BLaER1 treated with 17β-estradiol and CSF1 and Interleukin-3, amounts not matched to agents 10 nM and 100 nM (cell line): ENCODE measurements at regions not wholly inside any gene's neighbourhood (a gene's known extent, or its start where the extent isn't known, plus 50 kb on each side); places are given as distances from the start of the nearest gene placed in this dataset.

Experiments
- H3K27ac ChIP-seq, 11 experiments: shearing (Covaris generic); formaldehyde crosslinking; 2 replicates each; pipeline ENCODE4 v1.8.1; 2022
- H3K27me3 ChIP-seq, 11 experiments: shearing (Covaris generic); formaldehyde crosslinking; 2 replicates each; pipeline ENCODE4 v1.8.1; 2022
- H3K36me3 ChIP-seq, 11 experiments: shearing (Covaris generic); formaldehyde crosslinking; 2 replicates each; pipeline ENCODE4 v1.8.1; 2022
- H3K4me1 ChIP-seq, 10 experiments: shearing (Covaris generic); formaldehyde crosslinking; 2 replicates each; pipeline ENCODE4 v1.8.1; 2022
- H3K4me2 ChIP-seq, 11 experiments: shearing (Covaris generic); formaldehyde crosslinking; 2 replicates each; pipeline ENCODE4 v1.8.1; 2022
- H3K4me3 ChIP-seq, 10 experiments: shearing (Covaris generic); formaldehyde crosslinking; 2 replicates each; pipeline ENCODE4 v1.8.1; 2022
- H3K9ac ChIP-seq, 11 experiments: shearing (Covaris generic); formaldehyde crosslinking; 2 replicates each; pipeline ENCODE4 v1.8.1; 2022
- H3K9me3 ChIP-seq, 11 experiments: shearing (Covaris generic); formaldehyde crosslinking; replicated peaks in 1 of 11; 2 replicates each; pipeline ENCODE4 v1.8.1; 2022
- H4K20me1 ChIP-seq, 11 experiments: shearing (Covaris generic); formaldehyde crosslinking; 2 replicates each; pipeline ENCODE4 v1.8.1; 2022
- Cebpa-rat ChIP-seq, 11 experiments: shearing (Covaris generic); IDR thresholded peaks; 2 replicates each; pipeline ENCODE4 v1.8.1; 2022

DNA sequence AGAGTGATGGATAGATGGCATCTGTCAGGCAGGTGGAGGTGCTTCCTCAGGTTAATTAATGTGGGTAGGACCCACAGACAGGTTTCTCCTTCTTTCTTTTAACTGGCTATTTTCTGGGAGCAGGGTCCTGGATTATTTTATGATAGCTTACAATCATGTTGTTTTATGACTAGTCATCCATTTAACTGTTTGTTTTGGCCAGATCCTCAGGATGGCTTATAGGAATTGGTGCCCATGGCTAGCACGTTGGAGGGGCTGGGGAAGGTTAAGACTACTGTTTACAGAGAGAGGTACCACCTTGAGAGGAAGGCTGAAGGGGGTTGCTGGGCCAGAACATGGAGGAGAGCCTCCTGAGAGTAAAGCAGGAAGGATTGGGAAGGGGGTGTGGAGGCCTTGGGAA, 78.0 kb upstream of the MGAT5 start:
- Histone ChIP-seq H3K27ac (peak overlapping the region in 1 of 11 experiments; percentile 24; a peak in 1 of 22 replicates), H4K20me1 (peaks cover 16 to 100% (median 89%) of the 10 kb centered on the region in 11 experiments; a peak in 19 of 22 replicates), H3K4me3 (no peak overlapping the region), H3K36me3 (peaks cover 17 to 91% (median 45%) of the 10 kb centered on the region in 11 experiments; a peak in 20 of 22 replicates), H3K9me3 (no peaks in the 10 kb centered on the region), H3K27me3 (no peaks in the 10 kb centered on the region), H3K4me2 (peak overlapping the region in 6 of 11 experiments; percentile 1 to 22 (median 6); a peak in 4 of 22 replicates), H3K9ac (no peak overlapping the region), H3K4me1 (peaks cover 24 to 77% (median 53%) of the 10 kb centered on the region in 10 experiments)
- TF ChIP-seq Cebpa-rat (IDR thresholded peaks at IDR 0.05), result no peak

DNA sequence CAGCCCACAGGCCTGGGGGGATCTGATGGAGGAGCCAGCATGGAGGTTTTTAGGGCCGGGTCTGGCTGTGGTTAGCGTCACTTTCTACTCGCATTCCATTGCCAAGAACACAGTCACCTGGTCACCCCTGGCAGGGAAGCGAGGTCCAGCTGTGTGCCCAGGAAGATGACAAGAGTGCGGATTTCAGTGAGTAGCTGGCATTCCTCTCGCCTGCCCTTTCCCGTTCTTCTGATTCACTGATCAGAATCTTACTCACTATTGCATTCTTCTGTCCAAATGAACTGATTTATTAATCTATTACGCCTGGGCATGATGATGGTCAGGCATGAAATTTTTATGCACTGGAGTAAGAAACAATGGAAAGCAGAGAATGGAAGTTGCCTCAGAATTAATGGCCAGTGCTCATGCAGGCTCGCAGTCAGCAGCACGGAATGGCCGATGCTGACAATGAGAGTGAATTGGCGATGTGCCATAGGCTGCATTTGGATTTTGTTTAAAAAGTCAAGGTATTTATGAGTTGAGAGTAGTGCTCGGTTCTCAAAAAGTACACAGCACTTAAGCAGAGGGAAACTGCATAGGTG, 76.4 kb upstream of the MGAT5 start:
- Histone ChIP-seq H3K27ac (no peak overlapping the region), H4K20me1 (peaks cover 16 to 100% (median 86%) of the 10 kb centered on the region in 11 experiments; a peak in 19 of 22 replicates), H3K27me3 (no peaks in the 10 kb centered on the region), H3K9ac (no peak overlapping the region), H3K36me3 (peaks cover 12 to 79% (median 34%) of the 10 kb centered on the region in 11 experiments; a peak in 18 of 22 replicates), H3K4me3 (no peak overlapping the region), H3K4me1 (peaks cover 35 to 88% (median 66%) of the 10 kb centered on the region in 10 experiments), H3K9me3 (peaks cover 0 to 2% (median 0%) of the 10 kb centered on the region in 11 experiments; a peak in 1 of 22 replicates), H3K4me2 (peak overlapping the region in 6 of 11 experiments; percentile 6 to 46 (median 30); a peak in 8 of 22 replicates)
- no peak for TF ChIP-seq Cebpa-rat (IDR thresholded peaks at IDR 0.05)

DNA sequence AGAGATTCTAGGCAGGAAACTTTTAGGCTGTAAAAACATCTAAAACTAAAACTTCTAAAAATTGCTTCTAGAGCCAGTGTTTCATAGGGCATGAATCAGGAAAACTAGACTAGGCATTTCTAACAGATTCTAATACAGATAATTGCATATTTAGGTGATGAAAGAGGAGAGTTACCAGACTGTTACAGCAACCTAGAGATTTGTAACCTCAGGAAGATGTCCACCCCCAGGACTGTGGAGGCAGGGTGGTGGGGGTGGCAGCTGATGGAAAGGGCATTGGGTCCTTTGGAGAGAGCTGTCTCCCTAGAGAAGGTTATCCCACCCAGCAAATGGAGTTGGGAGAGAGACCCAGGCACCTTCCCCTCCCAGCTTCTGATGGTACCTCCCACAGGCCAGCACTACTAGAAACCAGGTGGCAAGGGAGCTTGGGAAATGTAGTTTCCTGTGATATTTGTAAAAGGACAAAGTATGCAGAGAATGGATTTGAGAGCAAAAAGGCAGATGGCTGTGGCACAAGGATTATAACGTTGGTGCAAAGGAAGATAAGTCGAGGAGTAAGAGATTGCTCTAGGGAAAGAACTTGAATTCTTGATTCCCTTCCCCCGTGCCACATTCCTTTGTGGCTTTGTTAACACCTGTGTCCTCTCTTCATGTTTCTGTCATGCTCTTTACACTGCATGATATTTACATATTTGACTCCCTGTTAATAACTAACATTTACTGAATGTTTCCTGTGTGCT, 75.6 kb upstream of the MGAT5 start:
- TF ChIP-seq Cebpa-rat (IDR thresholded peaks at IDR 0.05), result no peak
- Histone ChIP-seq H3K4me2 (peak overlapping the region in 6 of 11 experiments; percentile 3 to 46 (median 30); a peak in 11 of 22 replicates), H3K4me1 (peaks cover 44 to 92% (median 74%) of the 10 kb centered on the region in 10 experiments), H3K4me3 (no peak overlapping the region), H3K9ac (no peak overlapping the region), H3K27me3 (no peaks in the 10 kb centered on the region), H3K36me3 (peaks cover 14 to 73% (median 26%) of the 10 kb centered on the region in 11 experiments; a peak in 18 of 22 replicates), H3K9me3 (peaks cover 0 to 4% (median 0%) of the 10 kb centered on the region in 11 experiments; a peak in 1 of 22 replicates), H4K20me1 (peaks cover 16 to 96% (median 78%) of the 10 kb centered on the region in 11 experiments; a peak in 19 of 22 replicates), H3K27ac (no peak overlapping the region; a peak in 1 of 22 replicates)

DNA sequence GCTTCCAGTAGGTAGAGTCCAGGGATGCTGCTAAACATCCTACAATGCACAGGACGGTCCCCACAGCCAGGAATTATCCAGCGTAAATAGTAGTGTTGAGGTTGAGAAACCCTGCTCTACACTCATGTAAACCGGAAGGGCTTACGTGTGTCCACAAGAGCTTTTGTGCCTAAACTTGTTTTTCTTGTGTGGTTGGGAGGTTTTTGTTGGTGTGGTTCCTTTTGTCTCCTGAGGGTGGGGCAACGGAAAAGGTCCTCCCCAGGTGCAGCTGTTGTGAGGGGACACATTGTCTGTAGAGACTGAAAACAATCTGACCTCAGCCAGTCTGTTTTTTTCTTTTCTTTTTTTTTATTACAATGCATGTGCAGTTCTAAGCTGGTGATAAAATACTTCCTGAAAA, 72.7 kb upstream of the MGAT5 start:
- peak overlapping the region in 6 of 11 experiments; percentile 1 to 47 (median 24); a peak in 5 of 22 replicates for H3K9ac ChIP-seq
- peaks cover 0 to 10% (median 0%) of the 10 kb centered on the region in 11 experiments; a peak in 2 of 22 replicates for H3K9me3 ChIP-seq
- H3K27me3 ChIP-seq, result no peaks in the 10 kb centered on the region
- peaks cover 9 to 96% (median 73%) of the 10 kb centered on the region in 11 experiments; a peak in 17 of 22 replicates for H4K20me1 ChIP-seq
- H3K36me3 ChIP-seq, result peaks cover 19 to 66% (median 38%) of the 10 kb centered on the region in 11 experiments; a peak in 20 of 22 replicates
- no peak overlapping the region for H3K4me3 ChIP-seq
- peak overlapping the region in 10 of 11 experiments; percentile 44 to 67 (median 54); a peak in 21 of 22 replicates for H3K27ac ChIP-seq
- H3K4me1 ChIP-seq, result peaks cover 51 to 82% (median 72%) of the 10 kb centered on the region in 10 experiments
- TF ChIP-seq Cebpa-rat (IDR thresholded peaks at IDR 0.05), result no peak
- H3K4me2 ChIP-seq, result peak overlapping the region; percentile 64 to 85 (median 77)

DNA sequence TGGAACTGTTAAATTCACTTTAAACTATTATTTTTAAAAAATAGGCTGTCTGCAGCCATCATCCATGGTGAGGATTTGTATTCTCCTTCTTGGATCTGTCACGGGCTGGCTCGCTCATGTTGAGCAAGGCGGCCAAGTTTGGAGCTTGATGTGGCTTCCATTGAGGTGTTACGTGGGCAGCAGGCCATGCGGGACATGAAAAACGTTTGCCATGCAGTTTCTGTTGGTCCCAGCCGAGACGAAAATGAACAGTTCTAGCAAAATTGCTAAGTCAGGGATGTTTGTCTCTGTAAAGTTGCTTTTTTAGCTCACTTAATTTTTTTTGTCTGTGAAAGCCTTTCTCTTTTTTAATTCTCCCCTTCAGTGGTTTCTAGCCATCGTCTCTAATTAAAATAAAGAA, 70.2 kb upstream of the MGAT5 start:
- peaks cover 25 to 73% (median 48%) of the 10 kb centered on the region in 11 experiments; a peak in 20 of 22 replicates for H3K36me3 ChIP-seq
- H3K4me3 ChIP-seq, result no peak overlapping the region
- TF ChIP-seq Cebpa-rat (IDR thresholded peaks at IDR 0.05), result no peak
- no peak overlapping the region for H3K9ac ChIP-seq
- peaks cover 38 to 62% (median 54%) of the 10 kb centered on the region in 10 experiments for H3K4me1 ChIP-seq
- H4K20me1 ChIP-seq, result peaks cover 5 to 96% (median 67%) of the 10 kb centered on the region in 11 experiments; a peak in 16 of 22 replicates
- no peaks in the 10 kb centered on the region for H3K27me3 ChIP-seq
- peak overlapping the region; percentile 43 to 79 (median 62) for H3K4me2 ChIP-seq
- peak overlapping the region in 10 of 11 experiments; percentile 0 to 52 (median 28); a peak in 13 of 22 replicates for H3K27ac ChIP-seq
- H3K9me3 ChIP-seq, result peaks cover 0 to 25% (median 2%) of the 10 kb centered on the region in 11 experiments; a peak in 9 of 22 replicates

DNA sequence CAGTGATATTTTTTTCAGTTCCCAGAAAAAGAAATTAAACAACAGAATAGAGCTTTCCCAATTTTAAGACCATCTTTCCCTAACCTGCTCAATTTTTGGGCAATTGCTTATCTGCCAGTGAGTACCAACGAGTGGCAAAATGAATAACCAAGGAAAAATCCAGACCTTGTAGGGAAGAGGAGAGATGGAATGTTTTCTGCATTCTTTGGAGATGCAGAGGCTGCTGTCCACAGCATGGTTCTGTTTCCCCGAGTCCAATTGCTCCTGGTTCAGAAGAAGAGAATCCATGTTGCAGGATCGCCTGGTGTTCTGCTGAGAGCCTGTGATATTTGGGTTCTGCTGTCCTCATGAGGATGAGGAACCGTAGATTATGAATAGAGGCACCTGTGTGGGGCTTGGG, 68.2 kb upstream of the MGAT5 start:
- Histone ChIP-seq H4K20me1 (peaks cover 5 to 96% (median 49%) of the 10 kb centered on the region in 11 experiments; a peak in 15 of 22 replicates), H3K4me3 (no peak overlapping the region), H3K4me2 (no peak overlapping the region), H3K9ac (no peak overlapping the region), H3K9me3 (peaks cover 0 to 44% (median 18%) of the 10 kb centered on the region in 11 experiments; a peak in 19 of 22 replicates), H3K4me1 (peaks cover 25 to 55% (median 39%) of the 10 kb centered on the region in 10 experiments), H3K27ac (no peak overlapping the region), H3K27me3 (no peaks in the 10 kb centered on the region), H3K36me3 (peaks cover 27 to 75% (median 57%) of the 10 kb centered on the region in 11 experiments; a peak in 21 of 22 replicates)
- TF ChIP-seq Cebpa-rat (IDR thresholded peaks at IDR 0.05), result no peak

DNA sequence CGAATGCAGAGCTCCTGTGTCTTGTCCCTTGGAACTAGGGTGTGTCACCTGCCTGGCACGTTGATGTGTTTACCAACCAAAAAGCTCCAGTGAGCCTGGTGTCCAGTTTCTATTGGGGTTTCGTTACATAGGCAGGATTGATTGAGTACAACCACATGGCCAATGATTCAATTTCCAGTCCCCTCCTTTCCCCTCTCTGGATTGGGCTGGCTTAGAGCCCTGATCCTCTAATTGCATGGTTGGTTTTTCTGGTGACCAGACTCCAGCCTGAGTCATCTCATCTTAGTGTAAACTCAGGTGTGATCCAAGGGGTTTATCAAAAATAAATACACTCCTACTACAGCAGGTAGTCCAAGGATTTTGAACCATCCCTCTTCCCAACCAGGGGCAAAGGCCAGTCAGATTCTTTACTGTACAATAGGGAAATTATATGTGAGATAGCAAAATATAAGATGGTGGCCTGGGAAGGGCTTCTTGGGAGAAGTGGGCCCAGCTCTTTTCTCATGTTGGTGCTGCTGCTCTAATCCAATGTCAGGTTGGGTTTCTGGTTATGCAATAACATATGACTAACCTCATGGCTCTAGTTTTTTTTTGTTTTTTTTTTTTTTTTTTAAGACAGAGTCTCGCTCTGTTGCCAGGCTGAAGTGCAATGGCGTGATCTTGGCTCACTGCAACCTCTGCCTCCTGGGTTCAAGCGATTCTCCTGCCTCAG, 64.7 kb upstream of the MGAT5 start:
- 0 out of 22 replicates have a peak, but pooled peaks of 1 of the 11 experiments have one; percentile 8 for TF ChIP-seq Cebpa-rat (IDR thresholded peaks at IDR 0.05)
- Histone ChIP-seq H3K9ac (no peak overlapping the region), H3K4me3 (no peak overlapping the region), H3K27ac (no peak overlapping the region; a peak in 1 of 22 replicates), H3K9me3 (peaks cover 10 to 60% (median 32%) of the 10 kb centered on the region in 11 experiments), H4K20me1 (peaks cover 7 to 98% (median 37%) of the 10 kb centered on the region in 11 experiments; a peak in 15 of 22 replicates), H3K36me3 (peaks cover 41 to 93% (median 73%) of the 10 kb centered on the region in 11 experiments), H3K4me1 (peaks cover 3 to 29% (median 11%) of the 10 kb centered on the region in 10 experiments), H3K27me3 (no peaks in the 10 kb centered on the region), H3K4me2 (peak overlapping the region in 5 of 11 experiments; percentile 0 to 35 (median 22); a peak in 6 of 22 replicates)
